HG02759 (cell line): ENCODE measurements at regions not wholly inside any gene's neighbourhood (a gene's known extent, or its start where the extent isn't known, plus 50 kb on each side); places are given as distances from the start of the nearest gene placed in this dataset.

Experiments used
- ATAC-seq: cut with Tn5 transposase; IDR thresholded peaks from one replicate; pipeline ENCODE4 v1.9.1; 2021; ENCODE audit warnings: mild to moderate bottlenecking, moderate library complexity; ENCODE audit not compliant: unreplicated experiment

DNA sequence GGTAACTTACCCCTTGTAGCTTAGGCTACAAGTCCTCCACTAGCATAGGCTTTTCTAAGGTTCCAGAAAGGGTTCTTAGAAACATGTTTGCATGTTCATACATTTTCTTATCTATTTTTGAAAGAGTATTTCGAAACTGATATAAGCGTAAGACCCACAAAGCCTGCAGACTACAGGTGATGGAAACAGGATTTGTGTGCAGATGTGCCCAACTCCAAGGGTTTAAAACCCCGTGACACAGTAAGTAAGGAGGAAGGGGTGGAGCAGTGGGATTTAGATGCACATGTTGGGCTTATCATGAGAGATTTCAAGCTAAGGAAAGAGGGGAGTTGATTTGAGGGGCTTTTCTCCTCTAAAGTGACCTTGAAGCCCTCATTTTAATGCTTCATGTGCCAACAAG, 164.7 kb downstream of the LTN1 start:
- ATAC-seq: no peak

DNA sequence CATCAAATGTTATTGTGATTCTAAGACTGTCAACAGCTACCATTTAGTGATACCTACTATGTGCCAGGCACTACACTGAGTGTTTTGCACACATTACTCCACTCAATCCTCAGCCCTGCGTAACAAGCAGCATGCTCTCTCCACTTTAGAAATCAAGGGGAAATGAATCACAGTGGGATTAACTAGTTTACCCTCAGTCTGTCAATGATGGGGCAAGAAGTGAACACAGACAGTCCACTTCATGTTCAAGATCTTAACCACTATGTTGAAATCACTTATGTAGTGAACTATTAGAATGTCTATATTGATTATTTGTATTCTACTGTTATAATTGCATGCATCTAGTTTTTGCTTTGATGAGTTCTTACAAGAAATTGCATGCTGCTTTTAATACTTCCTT, 165.3 kb downstream of the LTN1 start:
- ATAC-seq: no peak

- no peak for ATAC-seq
Measured at GRCh38 chr21:28826569-28826968, 166.1 kb downstream of the LTN1 start.

DNA sequence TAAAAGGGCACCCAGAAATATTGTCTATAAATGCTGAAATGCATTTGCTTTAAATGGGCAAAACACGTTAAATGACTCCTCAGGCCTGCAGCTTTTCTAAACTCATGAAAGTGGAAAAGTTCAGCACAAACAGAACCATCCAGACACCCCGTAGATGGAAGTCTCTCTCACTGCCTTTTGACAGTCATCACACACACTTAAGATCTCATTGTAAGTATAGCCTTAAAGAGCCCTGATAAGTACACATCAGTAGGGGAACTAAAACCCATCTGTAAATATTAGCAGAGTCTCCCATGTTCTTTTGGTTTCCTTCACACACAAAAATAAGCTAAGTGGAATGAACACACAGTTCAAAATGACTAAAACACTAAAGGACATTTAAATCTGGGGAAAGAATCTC, 166.7 kb downstream of the LTN1 start:
- ATAC-seq: no peak

DNA sequence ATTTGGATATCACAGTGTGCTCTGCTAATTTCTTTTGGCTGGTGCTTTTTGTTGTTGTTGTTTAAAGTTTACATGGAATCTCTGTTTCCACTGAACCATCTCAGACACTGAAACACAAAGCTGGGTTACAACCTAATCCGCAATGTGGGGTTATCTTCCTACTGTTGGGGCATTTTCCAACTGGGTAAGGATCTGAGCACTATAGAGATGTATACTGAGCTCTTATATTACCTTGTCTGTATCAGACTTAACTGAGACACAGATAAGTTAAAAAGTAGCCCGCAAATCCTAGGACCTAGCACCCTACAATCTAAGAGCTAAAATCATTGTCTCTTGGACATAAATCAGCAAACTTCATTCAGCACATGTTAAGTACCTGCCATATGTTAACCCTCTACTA, 169.2 kb downstream of the LTN1 start:
- no peak for ATAC-seq

DNA sequence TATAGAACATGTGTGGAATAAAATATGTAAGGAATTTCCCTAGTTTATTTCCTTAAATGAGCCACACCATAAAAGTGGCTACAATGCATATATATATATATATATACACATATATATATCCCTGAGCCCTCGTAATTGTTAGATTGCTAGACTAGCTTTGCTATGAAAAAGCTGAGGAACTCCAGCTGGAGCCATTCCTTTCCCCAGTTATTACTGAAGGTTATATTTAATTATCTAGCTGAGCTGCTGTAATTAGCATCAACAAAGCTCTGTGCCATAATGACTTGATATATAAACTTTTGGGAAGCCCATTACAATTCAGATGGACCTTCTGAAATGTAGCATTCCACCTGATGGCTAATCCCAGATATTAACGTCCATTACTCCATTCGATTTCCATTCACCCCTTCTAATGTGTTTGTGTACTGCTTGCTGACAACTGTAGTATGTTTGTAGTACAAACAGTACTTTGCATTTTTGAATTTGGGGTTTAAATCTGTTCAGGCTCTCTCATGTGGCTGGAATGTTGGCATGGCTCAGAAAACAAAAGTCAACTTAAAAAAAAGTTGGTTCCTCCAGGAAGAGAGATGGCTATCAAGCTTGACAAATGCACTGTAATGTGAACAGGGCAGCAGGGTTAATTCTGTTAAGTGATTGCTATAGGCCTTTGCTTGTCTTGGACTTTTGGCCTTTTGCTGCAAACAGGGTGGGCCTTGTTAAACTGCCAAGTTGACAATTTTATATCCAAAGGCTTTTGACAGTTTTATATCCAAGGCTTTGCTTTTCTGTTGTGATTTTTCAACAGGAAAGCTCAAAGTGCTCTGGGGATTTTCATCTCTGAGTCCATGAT, 170.0 kb downstream of the LTN1 start:
- no peak for ATAC-seq

GRCh38 chr21:28822123-28822399, 170.6 kb downstream of the LTN1 start:
- no peak for ATAC-seq

DNA sequence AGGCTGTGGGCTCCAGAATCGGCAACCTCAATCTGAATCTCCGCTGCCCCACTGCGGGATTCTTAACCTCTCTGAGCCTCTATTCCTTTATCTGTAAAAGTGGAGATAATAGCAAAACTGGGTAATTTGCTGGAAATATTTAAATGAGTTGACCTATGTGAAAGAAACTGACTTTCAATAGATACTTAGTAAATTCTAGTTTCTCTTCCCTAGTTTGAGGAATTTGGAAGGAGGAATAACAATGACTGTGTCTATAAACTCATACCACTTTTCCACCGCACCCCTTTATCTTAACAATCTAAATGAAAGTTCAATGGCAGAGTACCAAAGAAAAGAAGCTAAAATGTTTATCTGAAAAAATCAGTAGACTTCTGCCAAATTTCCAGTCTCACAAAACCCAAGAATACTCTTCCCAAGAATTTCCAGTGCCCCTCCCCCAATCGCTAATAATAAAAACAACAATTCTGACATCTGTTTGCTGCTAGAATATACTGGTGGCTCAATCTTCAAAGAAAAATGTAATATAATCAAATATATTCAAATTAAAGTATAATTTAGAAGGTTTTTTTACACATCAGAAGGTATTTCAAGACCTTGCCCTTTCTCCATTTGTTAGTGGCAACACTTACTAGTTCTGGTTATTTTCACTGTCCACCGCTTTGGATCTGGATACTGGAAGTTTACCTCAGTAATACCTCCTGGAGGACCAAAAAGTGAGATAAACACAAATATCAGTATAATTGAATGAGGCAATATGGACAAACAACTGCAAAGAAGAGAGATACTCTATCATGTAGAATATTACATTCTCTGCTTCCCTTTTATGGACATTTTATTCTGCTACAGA, 171.2 kb downstream of the LTN1 start:
- ATAC-seq: no peak

GRCh38 chr21:28818663-28819278, 173.9 kb downstream of the LTN1 start:
- ATAC-seq: no peak

- no peak for ATAC-seq
Measured at GRCh38 chr21:28817871-28818270, 174.8 kb downstream of the LTN1 start.

DNA sequence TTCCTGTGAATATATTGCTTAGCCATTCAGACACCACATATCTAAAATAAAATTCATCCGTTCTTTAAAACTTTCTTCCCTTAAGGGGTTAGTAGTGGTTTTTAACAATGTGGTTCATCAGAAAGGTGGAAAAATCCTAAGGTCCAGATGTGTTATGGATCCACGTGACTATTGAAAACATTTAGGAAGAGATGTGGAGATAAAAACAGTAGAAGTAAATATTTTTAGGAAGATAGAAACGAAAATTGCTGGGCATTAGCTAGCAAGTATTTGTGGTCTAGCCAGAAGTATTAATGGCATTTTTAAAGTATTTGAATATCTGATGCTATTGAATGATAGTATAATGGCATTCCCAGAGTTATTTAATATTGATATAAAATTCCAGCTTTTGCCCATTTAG, 180.8 kb downstream of the LTN1 start:
- ATAC-seq: no peak

GRCh38 chr21:28810826-28811524, 181.7 kb downstream of the LTN1 start:
- no peak for ATAC-seq

GRCh38 chr21:28805885-28806284, 186.8 kb downstream of the LTN1 start:
- ATAC-seq: no peak

DNA sequence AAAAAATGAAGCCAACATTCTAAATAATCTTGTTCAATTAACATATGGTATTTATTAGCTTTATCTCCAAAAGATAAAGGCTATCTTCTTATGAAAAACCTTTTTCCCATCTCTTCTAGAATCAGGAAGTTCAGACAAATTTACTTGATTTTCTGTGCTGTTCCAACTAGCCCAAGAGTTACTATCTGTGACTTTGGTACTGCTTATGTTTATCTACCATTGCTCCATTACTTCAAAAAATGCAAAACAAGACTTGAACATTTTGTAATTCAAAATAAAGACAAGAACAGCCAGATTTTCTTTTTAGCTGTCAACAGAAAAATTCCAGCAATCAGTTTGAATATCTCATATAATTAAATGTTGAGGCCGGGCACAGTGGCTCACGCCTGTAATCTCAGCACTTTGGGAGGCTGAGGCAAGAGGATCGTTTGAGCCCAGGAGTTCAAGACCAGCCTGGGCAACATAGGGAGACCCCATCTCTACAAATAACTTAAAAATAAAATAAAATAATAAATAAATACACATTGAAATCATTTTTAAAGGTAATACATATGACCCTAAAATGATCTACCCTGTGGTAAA, 188.5 kb downstream of the LTN1 start:
- ATAC-seq: no peak

GRCh38 chr21:28801906-28802305, 190.8 kb downstream of the LTN1 start:
- ATAC-seq: no peak

DNA sequence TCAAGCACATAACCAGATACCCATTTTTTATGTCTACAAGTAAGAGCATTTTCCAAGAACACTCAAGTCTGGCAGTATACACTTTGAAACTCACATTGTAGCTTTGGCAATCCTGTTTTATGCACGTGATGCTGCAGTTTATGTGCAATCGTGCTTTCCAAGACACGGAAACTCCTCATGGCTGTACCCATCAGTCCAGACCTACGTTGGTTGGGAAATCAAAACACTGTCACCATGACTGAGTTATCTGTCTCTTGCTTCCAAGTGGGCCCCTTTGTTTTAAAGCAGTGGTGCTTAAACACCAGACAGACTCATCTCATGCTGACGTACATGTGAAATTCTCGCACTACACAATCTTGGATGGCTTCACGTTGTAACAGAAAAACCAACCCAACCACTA, 192.8 kb downstream of the LTN1 start:
- ATAC-seq: no peak

DNA sequence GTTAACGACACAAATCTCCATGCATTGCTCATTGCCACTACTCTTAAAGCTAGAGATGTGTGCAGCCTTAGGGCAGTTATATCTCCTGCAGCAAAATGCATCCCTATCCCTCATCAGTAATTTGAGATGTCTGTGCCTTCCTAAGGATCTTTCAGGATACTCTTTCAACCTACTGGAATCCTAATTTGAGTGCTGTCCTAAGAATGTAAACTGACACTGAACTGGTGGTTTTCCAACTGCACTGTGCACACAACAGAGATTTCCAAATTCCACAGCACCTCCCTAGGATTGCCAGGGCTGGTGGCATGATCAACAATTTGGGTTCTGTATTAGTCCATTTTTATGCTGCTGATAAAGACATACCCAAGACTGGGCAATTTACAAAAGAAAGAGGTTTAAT, 193.9 kb downstream of the LTN1 start:
- ATAC-seq: no peak

- ATAC-seq: no peak
Measured at GRCh38 chr21:28795251-28795650, 197.4 kb downstream of the LTN1 start.

- no peak for ATAC-seq
Measured at GRCh38 chr21:28794371-28794851, 198.3 kb downstream of the LTN1 start.

- no peak for ATAC-seq
Measured at GRCh38 chr21:28793043-28793442, 199.6 kb downstream of the LTN1 start.
